Fibroblast of villous mesenchyme (primary cell): ENCODE measurements at regions not wholly inside any gene's neighbourhood (a gene's known extent, or its start where the extent isn't known, plus 50 kb on each side); places are given as distances from the start of the nearest gene placed in this dataset.

Experiments used
- DNase-seq: peaks from one replicate; pipeline ENCODE4 v3.0.0-alpha.2; 2010; ENCODE audit warnings: low read depth
- H3K4me3 ChIP-seq: 2 replicates; pipeline ENCODE4 v1.5.1; 2011; ENCODE audit warnings: low read depth, mild to moderate bottlenecking, low read length
- CTCF ChIP-seq: IDR thresholded peaks from 2 replicates; pipeline ENCODE4 v1.5.1; 2012; ENCODE audit warnings: low read depth, mild to moderate bottlenecking, low read length; ENCODE audit not compliant: insufficient read depth

GRCh38 chr15:61746589-61746988, 313.7 kb downstream of the VPS13C start:
- DNase-seq = no peak
- H3K4me3 ChIP-seq = no peak overlapping the region
- TF ChIP-seq CTCF = no peak

GRCh38 chr15:61743345-61743909, 316.8 kb downstream of the VPS13C start:
- H3K4me3 ChIP-seq = no peak overlapping the region
- no peak for TF ChIP-seq CTCF
- DNase-seq = no peak

GRCh38 chr15:61742591-61742990, 317.7 kb downstream of the VPS13C start:
- no peak overlapping the region for H3K4me3 ChIP-seq
- DNase-seq = no peak
- TF ChIP-seq CTCF = no peak

- TF ChIP-seq CTCF = no peak
- H3K4me3 ChIP-seq = no peak overlapping the region
- DNase-seq = no peak
Measured at GRCh38 chr15:61736790-61737189, 323.5 kb downstream of the VPS13C start.

- TF ChIP-seq CTCF = no peak
- no peak overlapping the region for H3K4me3 ChIP-seq
- peak; percentile 34 for DNase-seq
Measured at GRCh38 chr15:61731099-61731498, 329.1 kb downstream of the VPS13C start.

GRCh38 chr15:61729646-61730045, 330.6 kb downstream of the VPS13C start:
- TF ChIP-seq CTCF = no peak
- no peak overlapping the region for H3K4me3 ChIP-seq
- DNase-seq = no peak

- H3K4me3 ChIP-seq = no peak overlapping the region
- TF ChIP-seq CTCF = no peak
- no peak for DNase-seq
Measured at GRCh38 chr15:61726166-61726565, 334.1 kb downstream of the VPS13C start.
